CD14-positive monocyte (primary cell): ENCODE measurements at regions not wholly inside any gene's neighbourhood (a gene's known extent, or its start where the extent isn't known, plus 50 kb on each side); places are given as distances from the start of the nearest gene placed in this dataset.

ENCODE experiments used
- DNase-seq, 3 donors: peaks; one replicate each; pipeline ENCODE4 v3.0.0-alpha.2; 2011 to 2022
- H2AFZ ChIP-seq: 2 replicates; pipeline ENCODE4 v1.6.0; 2012; ENCODE audit warnings: mild to moderate bottlenecking, low read depth, low read length, inconsistent platforms; ENCODE audit not compliant: insufficient read depth, poor library complexity, severe bottlenecking
- H3K27ac ChIP-seq, 2 donors: 1 replicate in 1 of 2; 2 replicates in 1 of 2; pipeline ENCODE4 v1.5.1; 2012 to 2013; ENCODE audit warnings: low read length in 2 of 2, control low read depth in 1 of 2, inconsistent platforms in 1 of 2, low read depth in 1 of 2, mild to moderate bottlenecking in 1 of 2
- H3K27me3 ChIP-seq, 2 donors: one replicate each; pipeline versions ENCODE4 v1.6.0 to v1.6.1; 2011 to 2013; ENCODE audit warnings: low read length in 2 of 2; ENCODE audit not compliant: control insufficient read depth in 2 of 2, insufficient read depth in 2 of 2
- H3K36me3 ChIP-seq, 2 donors: replicated peaks in 1 of 2; 1 replicate in 1 of 2; 2 replicates in 1 of 2; pipeline versions ENCODE4 v1.5.1 to v1.6.1; 2012 to 2013; ENCODE audit warnings: low read length in 2 of 2, control low read depth in 1 of 2, inconsistent platforms in 1 of 2, mild to moderate bottlenecking in 1 of 2; ENCODE audit not compliant: insufficient read depth in 2 of 2, control insufficient read depth in 1 of 2
- H3K4me1 ChIP-seq, 2 donors: 1 replicate in 1 of 2; 2 replicates in 1 of 2; pipeline versions ENCODE4 v1.5.1 to v1.6.1; 2012 to 2013; ENCODE audit warnings: low read length in 2 of 2, control low read depth in 1 of 2, inconsistent platforms in 1 of 2, mild to moderate bottlenecking in 1 of 2, moderate library complexity in 1 of 2; ENCODE audit not compliant: insufficient read depth in 2 of 2, control insufficient read depth in 1 of 2
- H3K4me2 ChIP-seq: replicated peaks from 2 replicates; pipeline ENCODE3; 2012; ENCODE audit warnings: low read length, moderate library complexity, mild to moderate bottlenecking; ENCODE audit not compliant: poor library complexity, severe bottlenecking; ENCODE audit errors: extremely low read depth
- H3K4me3 ChIP-seq, 3 experiments: fragments of 200-600 bp in 1 of 3; sonication (generic) in 1 of 3; replicated peaks in 1 of 3; 1 replicate in 2 of 3; 2 replicates in 1 of 3; pipeline ENCODE4 v1.5.1; 2011 to 2013; ENCODE audit warnings: low read length in 3 of 3, mild to moderate bottlenecking in 3 of 3, control low read depth in 2 of 3, low read depth in 2 of 3, inconsistent platforms in 1 of 3, moderate library complexity in 1 of 3
- H3K79me2 ChIP-seq: 2 replicates; pipeline ENCODE4 v1.6.0; 2012; ENCODE audit warnings: mild to moderate bottlenecking, control low read depth, inconsistent platforms, low read length, moderate library complexity; ENCODE audit not compliant: insufficient read depth
- H3K9ac ChIP-seq: 2 replicates; pipeline ENCODE4 v1.6.0; 2017; ENCODE audit warnings: low read length, mild to moderate bottlenecking; ENCODE audit not compliant: insufficient read depth, poor library complexity, severe bottlenecking
- H3K9me3 ChIP-seq, 2 donors: replicated peaks in 1 of 2; 1 replicate in 1 of 2; 2 replicates in 1 of 2; pipeline versions ENCODE4 v1.5.1 to v1.6.1; 2012 to 2013; ENCODE audit warnings: low read length in 2 of 2, control low read depth in 1 of 2; ENCODE audit not compliant: control insufficient read depth in 1 of 2, insufficient read depth in 1 of 2
- H4K20me1 ChIP-seq: 2 replicates; pipeline ENCODE4 v1.6.0; 2012; ENCODE audit warnings: mild to moderate bottlenecking, low read length, control low read depth, moderate library complexity; ENCODE audit not compliant: insufficient read depth
- H3K27ac Mint-ChIP-seq, 7 donors: one replicate each; pipeline ENCODE4 v1.8.0; 2020; ENCODE audit warnings: mild to moderate bottlenecking in 7 of 7, mixed read lengths in 7 of 7, moderate library complexity in 6 of 7, inconsistent platforms in 2 of 7
- H3K27me3 Mint-ChIP-seq, 3 donors: one replicate each; pipeline ENCODE4 v1.8.0; 2021 to 2022; ENCODE audit warnings: low read depth in 3 of 3, mild to moderate bottlenecking in 3 of 3, mixed read lengths in 3 of 3, moderate library complexity in 3 of 3, inconsistent platforms in 1 of 3
- H3K36me3 Mint-ChIP-seq, 2 donors: one replicate each; pipeline ENCODE4 v1.8.0; 2020; ENCODE audit warnings: mixed read lengths in 2 of 2, inconsistent platforms in 1 of 2, mild to moderate bottlenecking in 1 of 2
- H3K4me1 Mint-ChIP-seq: one replicate; pipeline ENCODE4 v1.8.0; 2020; ENCODE audit warnings: mild to moderate bottlenecking, mixed read lengths
- H3K4me3 Mint-ChIP-seq, 2 donors: one replicate each; pipeline ENCODE4 v1.8.0; 2020; ENCODE audit warnings: mild to moderate bottlenecking in 2 of 2, mixed read lengths in 2 of 2, moderate library complexity in 1 of 2
- H3K9me3 Mint-ChIP-seq, 7 donors: one replicate each; pipeline ENCODE4 v1.8.0; 2020 to 2022; ENCODE audit warnings: mixed read lengths in 7 of 7, mild to moderate bottlenecking in 6 of 7, moderate library complexity in 6 of 7, inconsistent platforms in 2 of 7
- WGBS: methylation state at CpG from one replicate; pipeline ENCODE4 v1.1.5; 2013; ENCODE audit warnings: missing lambda C conversion rate; ENCODE audit not compliant: insufficient coverage; 5-methylcytosine and 5-hydroxymethylcytosine counted together
- intact Hi-C, 2 donors: fragments of 100-400 bp; cut with micrococcal nuclease; formaldehyde crosslinking; loops; one replicate each; pipeline versions ENCODE4 v1.15.0 to v1.15.1; 2023
- TF ChIP-seq, protein P1 (sequence below): fragments of 200-600 bp; IDR thresholded peaks from one replicate; pipeline ENCODE4 v1.8.0; 2022; ENCODE audit warnings: antibody characterized with exemption, mild to moderate bottlenecking

DNA sequence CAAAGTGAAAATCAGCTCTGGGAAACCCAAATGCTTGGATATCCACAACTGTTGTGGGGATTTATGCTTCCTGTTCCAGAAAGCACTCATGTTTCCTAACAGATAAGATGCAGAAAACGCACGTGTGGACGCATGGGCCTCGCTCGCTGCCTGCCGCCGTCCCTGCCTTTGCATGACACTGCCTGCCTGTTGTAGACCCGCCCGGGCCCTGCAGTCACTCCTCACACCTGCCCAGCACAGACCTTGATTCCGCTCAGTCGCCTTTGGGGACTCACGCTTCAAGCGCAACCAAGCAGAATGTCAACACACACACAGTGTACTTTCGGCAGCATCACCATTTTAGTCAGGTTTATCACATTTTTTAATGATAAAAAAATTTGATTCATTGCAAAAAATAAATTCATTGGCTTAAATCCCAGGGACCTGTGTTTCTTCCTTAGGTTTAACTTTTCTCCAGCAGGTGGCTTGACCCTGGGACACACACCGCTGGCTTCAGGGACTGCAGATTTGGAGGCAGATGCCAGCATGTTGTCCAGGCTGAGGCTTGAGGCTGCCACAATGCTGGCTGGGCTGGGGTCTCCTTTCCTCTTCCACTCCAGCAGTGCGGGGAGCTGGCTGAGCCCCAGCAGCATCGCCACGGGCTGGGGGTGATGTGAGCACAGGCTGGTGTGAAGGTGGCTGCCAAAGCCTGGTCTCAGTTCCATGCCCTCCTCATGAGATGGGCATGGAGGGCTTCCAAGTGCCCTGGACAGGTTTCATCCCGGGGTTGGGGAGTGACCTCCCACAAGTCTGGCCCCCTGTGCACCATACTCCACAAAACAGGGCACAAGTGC lies 416.9 kb upstream of the IRX4 start:
- Histone ChIP-seq H3K79me2 (no peaks in the 10 kb centered on the region), H3K27ac (no peak overlapping the region), H3K4me1 (no peaks in the 10 kb centered on the region), H2AFZ (no peak overlapping the region), H3K4me3 (no peak overlapping the region), H4K20me1 (no peaks in the 10 kb centered on the region), H3K36me3 (no peaks in the 10 kb centered on the region), H3K9me3 (no peaks in the 10 kb centered on the region), H3K4me2 (no peak overlapping the region), H3K27me3 (no peaks in the 10 kb centered on the region), H3K9ac (no peak overlapping the region)
- TF ChIP-seq, protein P1, sequence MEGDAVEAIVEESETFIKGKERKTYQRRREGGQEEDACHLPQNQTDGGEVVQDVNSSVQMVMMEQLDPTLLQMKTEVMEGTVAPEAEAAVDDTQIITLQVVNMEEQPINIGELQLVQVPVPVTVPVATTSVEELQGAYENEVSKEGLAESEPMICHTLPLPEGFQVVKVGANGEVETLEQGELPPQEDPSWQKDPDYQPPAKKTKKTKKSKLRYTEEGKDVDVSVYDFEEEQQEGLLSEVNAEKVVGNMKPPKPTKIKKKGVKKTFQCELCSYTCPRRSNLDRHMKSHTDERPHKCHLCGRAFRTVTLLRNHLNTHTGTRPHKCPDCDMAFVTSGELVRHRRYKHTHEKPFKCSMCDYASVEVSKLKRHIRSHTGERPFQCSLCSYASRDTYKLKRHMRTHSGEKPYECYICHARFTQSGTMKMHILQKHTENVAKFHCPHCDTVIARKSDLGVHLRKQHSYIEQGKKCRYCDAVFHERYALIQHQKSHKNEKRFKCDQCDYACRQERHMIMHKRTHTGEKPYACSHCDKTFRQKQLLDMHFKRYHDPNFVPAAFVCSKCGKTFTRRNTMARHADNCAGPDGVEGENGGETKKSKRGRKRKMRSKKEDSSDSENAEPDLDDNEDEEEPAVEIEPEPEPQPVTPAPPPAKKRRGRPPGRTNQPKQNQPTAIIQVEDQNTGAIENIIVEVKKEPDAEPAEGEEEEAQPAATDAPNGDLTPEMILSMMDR = no peak
- 47% methylated on average over 12 of the region's 19 CpGs for WGBS
- H3K27me3 Mint-ChIP-seq = peaks cover 0 to 11% (median 1%) of the 10 kb centered on the region in 3 donors
- H3K9me3 Mint-ChIP-seq = no peaks in the 10 kb centered on the region
- no peak for DNase-seq
- no peak overlapping the region for H3K4me3 Mint-ChIP-seq
- intact Hi-C loops = no loop called here
- no peaks in the 10 kb centered on the region for H3K4me1 Mint-ChIP-seq
- no peaks in the 10 kb centered on the region for H3K36me3 Mint-ChIP-seq
- no peak overlapping the region for H3K27ac Mint-ChIP-seq

DNA sequence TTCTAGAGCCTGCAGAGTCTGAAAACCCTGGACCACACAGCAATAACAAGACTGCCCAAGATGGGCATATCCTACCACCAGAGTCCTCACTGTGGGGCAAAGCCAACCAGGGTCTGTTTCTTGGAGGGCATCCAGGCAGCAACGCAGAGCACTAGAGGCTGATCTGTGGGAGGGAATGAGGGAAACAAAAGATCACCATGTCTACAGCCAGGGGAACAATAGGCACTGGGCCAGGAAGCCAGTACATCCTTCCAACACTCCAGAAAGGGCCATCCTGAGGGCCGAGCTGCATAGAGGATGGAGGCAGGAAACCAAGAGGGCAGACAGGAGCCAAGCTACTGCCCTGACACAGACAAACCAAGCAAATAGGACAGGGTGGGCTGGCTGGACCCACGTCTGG lies 416.1 kb upstream of the IRX4 start:
- H3K9me3 ChIP-seq = no peaks in the 10 kb centered on the region
- no peaks in the 10 kb centered on the region for H3K27me3 ChIP-seq
- H3K79me2 ChIP-seq = no peaks in the 10 kb centered on the region
- H3K4me3 Mint-ChIP-seq = no peak overlapping the region
- no peak overlapping the region for H3K4me2 ChIP-seq
- H3K9me3 Mint-ChIP-seq = peaks cover 0 to 5% (median 0%) of the 10 kb centered on the region in 7 donors
- TF ChIP-seq, protein P1 = no peak
- no peak for DNase-seq
- 11% methylated on average over 2 of the region's 3 CpGs for WGBS
- H3K4me3 ChIP-seq = no peak overlapping the region
- no peaks in the 10 kb centered on the region for H3K4me1 ChIP-seq
- no peak overlapping the region for H2AFZ ChIP-seq
- H3K27ac ChIP-seq = no peak overlapping the region
- no peak overlapping the region for H3K9ac ChIP-seq
- H3K36me3 Mint-ChIP-seq = no peaks in the 10 kb centered on the region
- H3K36me3 ChIP-seq = no peaks in the 10 kb centered on the region
- H3K4me1 Mint-ChIP-seq = no peaks in the 10 kb centered on the region
- H3K27me3 Mint-ChIP-seq = peaks cover 0 to 11% (median 1%) of the 10 kb centered on the region in 3 donors
- no peaks in the 10 kb centered on the region for H4K20me1 ChIP-seq
- H3K27ac Mint-ChIP-seq = no peak overlapping the region
- intact Hi-C loops = no loop called here
